SU-DHL-6 (cell line): ENCODE measurements at regions not wholly inside any gene's neighbourhood (a gene's known extent, or its start where the extent isn't known, plus 50 kb on each side); places are given as distances from the start of the nearest gene placed in this dataset.

ENCODE experiments used
- H2AFZ ChIP-seq: fragments of 200-600 bp; sonication (generic); 2 replicates; pipeline ENCODE4 v1.6.1; 2014; ENCODE audit warnings: low read depth, mild to moderate bottlenecking, moderate library complexity, mixed read lengths, antibody characterized with exemption, low read length; ENCODE audit not compliant: severe bottlenecking
- H3F3A ChIP-seq: fragments of 200-600 bp; shearing (Covaris generic); 2 replicates; pipeline ENCODE4 v1.6.0; 2016; ENCODE audit warnings: antibody characterized with exemption, mild to moderate bottlenecking; ENCODE audit not compliant: insufficient read depth
- H3K27ac ChIP-seq: fragments of 200-600 bp; sonication (generic); 2 replicates; pipeline ENCODE4 v1.5.1; 2016; ENCODE audit warnings: low read depth, mild to moderate bottlenecking, low read length, moderate library complexity, mixed read lengths
- H3K27me3 ChIP-seq: fragments of 200-600 bp; sonication (generic), shearing (Covaris generic); 2 replicates; pipeline ENCODE4 v1.6.0; 2014; ENCODE audit warnings: mild to moderate bottlenecking, low read length
- H3K36me3 ChIP-seq: fragments of 200-600 bp; sonication (generic); 2 replicates; pipeline ENCODE4 v1.6.1; 2014; ENCODE audit warnings: mild to moderate bottlenecking, low read length, mixed read lengths
- H3K4me2 ChIP-seq: fragments of 300-600, 200-600 bp; shearing (Covaris generic), sonication (generic); 2 replicates; pipeline ENCODE4 v1.6.0; 2014; ENCODE audit warnings: low read length, low read depth, mild to moderate bottlenecking; ENCODE audit not compliant: poor library complexity, severe bottlenecking
- H3K4me3 ChIP-seq: fragments of 200-600 bp; sonication (generic); 2 replicates; pipeline ENCODE4 v1.5.1; 2014; ENCODE audit warnings: antibody characterized with exemption, low read length, mild to moderate bottlenecking, mixed read lengths; ENCODE audit not compliant: insufficient read depth, poor library complexity, severe bottlenecking
- H3K79me2 ChIP-seq: fragments of 200-600 bp; sonication (generic); 2 replicates; pipeline ENCODE4 v1.6.1; 2014; ENCODE audit warnings: mild to moderate bottlenecking, low read length, moderate library complexity; ENCODE audit not compliant: insufficient read depth
- H3K9ac ChIP-seq: fragments of 200-600 bp; sonication (generic); 2 replicates; pipeline ENCODE4 v1.7.0; 2014; ENCODE audit warnings: mild to moderate bottlenecking, low read length
- H3K9me2 ChIP-seq: fragments of 200-600 bp; sonication (generic); replicated peaks from 2 replicates; pipeline ENCODE4 v1.6.1; 2014; ENCODE audit warnings: low read length; ENCODE audit not compliant: insufficient read depth
- H3K9me3 ChIP-seq: fragments of 200-600 bp; sonication (generic); 2 replicates; pipeline ENCODE4 v1.6.1; 2014; ENCODE audit warnings: low read length, mixed read lengths; ENCODE audit not compliant: insufficient read depth
- H4K20me1 ChIP-seq: fragments of 200-600 bp; sonication (generic); 2 replicates; pipeline ENCODE4 v1.6.1; 2014; ENCODE audit warnings: low read depth, mild to moderate bottlenecking, antibody characterized with exemption, low read length, moderate library complexity, mixed read lengths
- EZH2phosphoT487 ChIP-seq: fragments of 200-600 bp; sonication (generic), shearing (Covaris generic); conservative IDR thresholded peaks from 2 replicates; pipeline ENCODE4 v1.6.1; 2018; ENCODE audit warnings: mild to moderate bottlenecking, antibody characterized with exemption, low read length, moderate library complexity, mixed read lengths
- TF ChIP-seq, protein P1 (sequence below): fragments of 200-600 bp; sonication (generic); IDR thresholded peaks from one replicate; pipeline ENCODE4 v1.5.1; 2017; ENCODE audit warnings: antibody characterized with exemption, mild to moderate bottlenecking, low read length, moderate library complexity; ENCODE audit not compliant: insufficient read depth, poor library complexity, severe bottlenecking

DNA sequence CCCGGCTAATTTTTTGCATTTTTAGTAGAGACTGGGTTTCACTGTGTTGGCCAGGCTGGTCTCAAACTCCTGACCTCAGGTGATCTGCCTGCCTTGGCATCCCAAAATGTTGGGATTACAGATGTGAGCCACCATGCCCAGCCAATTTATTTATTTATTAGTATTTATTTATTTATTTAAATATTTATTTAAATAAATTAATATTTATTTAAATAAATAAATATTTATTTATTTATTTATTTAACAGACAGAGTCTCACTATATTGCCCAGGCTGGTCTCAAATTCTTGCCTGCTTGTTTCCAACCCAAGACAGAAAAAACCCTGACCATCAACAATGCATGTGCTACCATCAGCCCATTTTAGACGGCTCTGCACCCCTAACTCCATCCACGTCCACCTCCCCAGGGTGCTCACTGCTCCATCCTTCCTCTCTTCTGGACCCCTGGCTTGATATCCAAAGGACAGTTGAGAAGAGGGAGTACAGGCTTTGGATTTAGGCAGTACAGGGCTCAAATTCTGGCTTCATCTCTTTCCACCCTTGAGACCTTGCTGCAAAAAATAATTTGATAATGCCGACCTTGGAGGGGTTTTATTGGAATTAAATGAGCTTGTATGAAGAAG, 232.6 kb downstream of the MED10 start:
- no peak overlapping the region for H3K9ac ChIP-seq
- no peaks in the 10 kb centered on the region for H3K27me3 ChIP-seq
- H3K36me3 ChIP-seq, result no peaks in the 10 kb centered on the region
- no peak overlapping the region for H3K27ac ChIP-seq
- no peak overlapping the region for H3K4me3 ChIP-seq
- no peak overlapping the region for H3K4me2 ChIP-seq
- no peaks in the 10 kb centered on the region for H3K9me3 ChIP-seq
- no peak overlapping the region for H2AFZ ChIP-seq
- H3K9me2 ChIP-seq, result no peaks in the 10 kb centered on the region
- H4K20me1 ChIP-seq, result no peaks in the 10 kb centered on the region
- H3K79me2 ChIP-seq, result no peaks in the 10 kb centered on the region
- H3F3A ChIP-seq, result no peaks in the 10 kb centered on the region
- TF ChIP-seq, protein P1, sequence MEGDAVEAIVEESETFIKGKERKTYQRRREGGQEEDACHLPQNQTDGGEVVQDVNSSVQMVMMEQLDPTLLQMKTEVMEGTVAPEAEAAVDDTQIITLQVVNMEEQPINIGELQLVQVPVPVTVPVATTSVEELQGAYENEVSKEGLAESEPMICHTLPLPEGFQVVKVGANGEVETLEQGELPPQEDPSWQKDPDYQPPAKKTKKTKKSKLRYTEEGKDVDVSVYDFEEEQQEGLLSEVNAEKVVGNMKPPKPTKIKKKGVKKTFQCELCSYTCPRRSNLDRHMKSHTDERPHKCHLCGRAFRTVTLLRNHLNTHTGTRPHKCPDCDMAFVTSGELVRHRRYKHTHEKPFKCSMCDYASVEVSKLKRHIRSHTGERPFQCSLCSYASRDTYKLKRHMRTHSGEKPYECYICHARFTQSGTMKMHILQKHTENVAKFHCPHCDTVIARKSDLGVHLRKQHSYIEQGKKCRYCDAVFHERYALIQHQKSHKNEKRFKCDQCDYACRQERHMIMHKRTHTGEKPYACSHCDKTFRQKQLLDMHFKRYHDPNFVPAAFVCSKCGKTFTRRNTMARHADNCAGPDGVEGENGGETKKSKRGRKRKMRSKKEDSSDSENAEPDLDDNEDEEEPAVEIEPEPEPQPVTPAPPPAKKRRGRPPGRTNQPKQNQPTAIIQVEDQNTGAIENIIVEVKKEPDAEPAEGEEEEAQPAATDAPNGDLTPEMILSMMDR, result no peak
- no peak for TF ChIP-seq EZH2phosphoT487

DNA sequence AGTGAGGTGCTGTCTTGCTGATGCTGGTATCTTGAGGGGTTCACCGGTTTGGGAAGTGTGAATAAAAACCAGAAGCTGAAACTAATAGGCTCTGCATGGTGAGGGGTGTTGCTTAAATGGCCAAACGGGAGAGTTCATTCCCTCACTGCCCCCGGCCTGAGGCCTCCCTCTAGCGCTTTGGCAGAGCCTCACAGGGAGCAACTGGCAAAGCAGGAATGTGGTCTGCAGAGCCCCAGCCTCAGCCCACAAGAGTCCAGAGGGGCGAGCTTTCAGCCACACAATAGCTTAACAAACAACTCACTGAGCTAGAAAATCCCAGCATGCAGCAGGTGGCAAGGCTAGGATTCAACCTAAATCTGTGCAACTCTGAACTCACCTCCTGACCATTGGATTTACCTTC, 234.8 kb downstream of the MED10 start:
- no peak overlapping the region for H3K4me3 ChIP-seq
- H3K4me2 ChIP-seq, result no peak overlapping the region
- H2AFZ ChIP-seq, result no peak overlapping the region
- TF ChIP-seq, protein P1, result no peak
- TF ChIP-seq EZH2phosphoT487, result no peak
- no peaks in the 10 kb centered on the region for H4K20me1 ChIP-seq
- H3K9ac ChIP-seq, result no peak overlapping the region
- H3K27me3 ChIP-seq, result no peaks in the 10 kb centered on the region
- H3K9me2 ChIP-seq, result no peaks in the 10 kb centered on the region
- H3K27ac ChIP-seq, result no peak overlapping the region
- H3K79me2 ChIP-seq, result no peaks in the 10 kb centered on the region
- H3F3A ChIP-seq, result no peaks in the 10 kb centered on the region
- H3K9me3 ChIP-seq, result no peaks in the 10 kb centered on the region
- H3K36me3 ChIP-seq, result no peaks in the 10 kb centered on the region

DNA sequence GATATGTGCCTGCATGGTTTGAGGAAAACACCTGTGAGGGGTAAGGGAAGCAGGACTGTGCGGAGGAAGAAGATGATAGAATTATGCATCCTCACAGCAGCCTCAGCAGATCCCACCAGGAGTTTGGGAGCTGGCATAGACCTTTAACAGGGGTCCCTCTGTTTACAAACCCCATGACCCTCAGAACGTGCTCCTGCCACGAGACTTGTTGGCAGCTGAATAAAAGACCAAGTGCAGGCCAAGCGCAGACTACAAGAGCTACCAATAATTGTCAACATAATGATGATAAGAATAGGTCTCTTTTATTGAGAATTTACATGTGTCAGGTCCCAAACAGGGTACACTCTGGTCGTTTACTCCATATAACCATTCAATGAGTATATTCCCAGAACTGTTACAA, 236.0 kb downstream of the MED10 start:
- H3K4me2 ChIP-seq, result no peak overlapping the region
- H3F3A ChIP-seq, result no peaks in the 10 kb centered on the region
- no peak overlapping the region for H3K9ac ChIP-seq
- H3K36me3 ChIP-seq, result no peaks in the 10 kb centered on the region
- H3K27ac ChIP-seq, result no peak overlapping the region
- H3K4me3 ChIP-seq, result no peak overlapping the region
- H2AFZ ChIP-seq, result no peak overlapping the region
- no peaks in the 10 kb centered on the region for H3K9me2 ChIP-seq
- TF ChIP-seq, protein P1, result no peak
- no peak for TF ChIP-seq EZH2phosphoT487
- no peaks in the 10 kb centered on the region for H3K27me3 ChIP-seq
- no peaks in the 10 kb centered on the region for H3K9me3 ChIP-seq
- no peaks in the 10 kb centered on the region for H4K20me1 ChIP-seq
- no peaks in the 10 kb centered on the region for H3K79me2 ChIP-seq
